DMS79 treated with DMSO at 0.1 percent for 48 hours (cell line): ENCODE measurements at regions not wholly inside any gene's neighbourhood (a gene's known extent, or its start where the extent isn't known, plus 50 kb on each side); places are given as distances from the start of the nearest gene placed in this dataset.
"Not testable (repeated sequence)": the region's sequence is repeated elsewhere in the genome, so short reads cannot be mapped to it uniquely, and the experiment has no call there.

Experiments
- DNase-seq: peaks from one replicate; lab custom pipeline; 2025; lab: John Stamatoyannopoulos, UW

GRCh38 chr5:163696579-163696887 lies 191.1 kb downstream of the MAT2B start:
- no peak for DNase-seq

GRCh38 chr5:163706053-163706771 lies 200.8 kb downstream of the MAT2B start:
- no peak for DNase-seq

GRCh38 chr5:163712011-163712410 lies 206.6 kb downstream of the MAT2B start:
- DNase-seq: no peak

- no peak for DNase-seq
Observed at GRCh38 chr5:163718272-163718671, 212.9 kb downstream of the MAT2B start.

GRCh38 chr5:163724305-163724704 lies 218.9 kb downstream of the MAT2B start:
- no peak for DNase-seq

GRCh38 chr5:163727028-163727427 lies 221.6 kb downstream of the MAT2B start:
- no peak for DNase-seq

GRCh38 chr5:163730206-163730756 lies 224.9 kb downstream of the MAT2B start:
- no peak for DNase-seq

- DNase-seq: no peak
Observed at GRCh38 chr5:163731256-163731655, 225.8 kb downstream of the MAT2B start.

GRCh38 chr5:163735069-163735468 lies 229.7 kb downstream of the MAT2B start:
- DNase-seq: no peak

- DNase-seq: no peak
Observed at GRCh38 chr5:163747586-163747985, 242.2 kb downstream of the MAT2B start.

- DNase-seq: no peak
Observed at GRCh38 chr5:163748934-163749333, 243.5 kb downstream of the MAT2B start.

- DNase-seq: not testable (repeated sequence)
Observed at GRCh38 chr5:163750415-163750814, 245.0 kb downstream of the MAT2B start.

GRCh38 chr5:163755505-163755904 lies 250.1 kb downstream of the MAT2B start:
- DNase-seq: no peak

GRCh38 chr5:163756170-163756569 lies 250.8 kb downstream of the MAT2B start:
- no peak for DNase-seq

GRCh38 chr5:163757344-163757743 lies 251.9 kb downstream of the MAT2B start:
- no peak for DNase-seq

GRCh38 chr5:163758283-163758711 lies 252.9 kb downstream of the MAT2B start:
- DNase-seq: no peak

- no peak for DNase-seq
Observed at GRCh38 chr5:163759000-163759704, 253.7 kb downstream of the MAT2B start.

GRCh38 chr5:163760498-163760897 lies 255.1 kb downstream of the MAT2B start:
- DNase-seq: no peak

GRCh38 chr5:163766936-163767670 lies 261.7 kb downstream of the MAT2B start:
- no peak for DNase-seq

- no peak for DNase-seq
Observed at GRCh38 chr5:163770625-163771024, 265.2 kb downstream of the MAT2B start.

- DNase-seq: no peak
Observed at GRCh38 chr5:163772241-163772640, 266.8 kb downstream of the MAT2B start.

GRCh38 chr5:163772644-163773043 lies 267.2 kb downstream of the MAT2B start:
- DNase-seq: no peak

GRCh38 chr5:163773226-163773625 lies 267.8 kb downstream of the MAT2B start:
- no peak for DNase-seq
